Mucosa of descending colon (tissue), 3 donors: ENCODE measurements at regions not wholly inside any gene's neighbourhood (a gene's known extent, or its start where the extent isn't known, plus 50 kb on each side); places are given as distances from the start of the nearest gene placed in this dataset.
"Not testable (repeated sequence)": the region's sequence is repeated elsewhere in the genome, so short reads cannot be mapped to it uniquely, and the experiment has no call there.

Experiments used
- ATAC-seq: fragments of 200-7000 bp; cut with Tn5 transposase; one replicate; pipeline ENCODE4 v1.9.1; 2020; ENCODE audit warnings: mild to moderate bottlenecking, moderate library complexity
- DNase-seq, 3 donors: peaks; one replicate each; pipeline ENCODE4 v3.0.0-alpha.2; 2020
- H3K36me3 ChIP-seq: fragments of 200-600 bp; one replicate; pipeline ENCODE4 v1.8.0; 2021; ENCODE audit warnings: low read depth, mild to moderate bottlenecking
- H3K4me1 ChIP-seq: fragments of 200-600 bp; one replicate; pipeline ENCODE4 v1.8.0; 2021; ENCODE audit warnings: low read depth, mild to moderate bottlenecking
- H3K4me3 ChIP-seq: fragments of 200-600 bp; one replicate; pipeline ENCODE4 v1.8.0; 2021; ENCODE audit warnings: mild to moderate bottlenecking
- H3K9me3 ChIP-seq: fragments of 200-600 bp; one replicate; pipeline ENCODE4 v1.8.0; 2021; ENCODE audit warnings: mild to moderate bottlenecking
- CTCF ChIP-seq: fragments of 200-600 bp; IDR thresholded peaks from one replicate; pipeline ENCODE4 v1.8.0; 2022; ENCODE audit warnings: antibody characterized with exemption, mild to moderate bottlenecking
- intact Hi-C, 2 donors: fragments of 100-400 bp; cut with DNase I in 1 of 2; cut with micrococcal nuclease in 1 of 2; formaldehyde crosslinking; loops; one replicate each; pipeline versions ENCODE4 v1.11.0 to v1.11.1; 2022; cut with DNase I, micrococcal nuclease
- donor health status: DM: no; HTN: no; CAD: no; lungs with moderate emphysema.
- donor health status: DM: no; HTN: no; CAD: no.
- donor health status: DM: no; HTN: yes; CAD: no.

- H3K4me1 ChIP-seq: no peaks in the 10 kb centered on the region
- intact Hi-C loops: no loop called here
- ATAC-seq (no peak), DNase-seq (no peak)
- no peak overlapping the region for H3K4me3 ChIP-seq
- no peak for TF ChIP-seq CTCF
- H3K9me3 ChIP-seq: peaks cover 24% of the 10 kb centered on the region
- no peaks in the 10 kb centered on the region for H3K36me3 ChIP-seq
Measured at GRCh38 chr12:47441490-47441889, 264.3 kb downstream of the RPAP3 start.

GRCh38 chr12:47438175-47438574 lies 267.7 kb downstream of the RPAP3 start:
- DNase-seq (no peak), ATAC-seq (no peak)
- TF ChIP-seq CTCF: no peak
- intact Hi-C loops: no loop called here
- Histone ChIP-seq H3K9me3 (peaks cover 10% of the 10 kb centered on the region), H3K36me3 (no peaks in the 10 kb centered on the region), H3K4me1 (no peaks in the 10 kb centered on the region), H3K4me3 (no peak overlapping the region)

GRCh38 chr12:47437570-47437969 lies 268.3 kb downstream of the RPAP3 start:
- DNase-seq (no peak), ATAC-seq (no peak)
- peaks cover 9% of the 10 kb centered on the region for H3K9me3 ChIP-seq
- intact Hi-C loops: no loop called here
- no peaks in the 10 kb centered on the region for H3K36me3 ChIP-seq
- no peak overlapping the region for H3K4me3 ChIP-seq
- no peak for TF ChIP-seq CTCF
- no peaks in the 10 kb centered on the region for H3K4me1 ChIP-seq

- Histone ChIP-seq H3K36me3 (no peaks in the 10 kb centered on the region), H3K4me3 (no peak overlapping the region), H3K4me1 (no peaks in the 10 kb centered on the region), H3K9me3 (peaks cover 5% of the 10 kb centered on the region)
- no peak for TF ChIP-seq CTCF
- ATAC-seq (no peak), DNase-seq (no peak)
- intact Hi-C loops: no loop called here
Measured at GRCh38 chr12:47433876-47434275, 272.0 kb downstream of the RPAP3 start.

GRCh38 chr12:47426678-47427309 lies 279.0 kb downstream of the RPAP3 start:
- H3K4me3 ChIP-seq, H3K4me1 ChIP-seq, intact Hi-C loops, H3K9me3 ChIP-seq, DNase-seq, ATAC-seq, H3K36me3 ChIP-seq: not testable (repeated sequence)

GRCh38 chr12:47422611-47423010 lies 283.2 kb downstream of the RPAP3 start:
- H3K9me3 ChIP-seq: no peaks in the 10 kb centered on the region
- H3K4me3 ChIP-seq: no peak overlapping the region
- intact Hi-C loops: no loop called here
- no peak for DNase-seq
- no peaks in the 10 kb centered on the region for H3K4me1 ChIP-seq
- ATAC-seq: no peak
- H3K36me3 ChIP-seq: no peaks in the 10 kb centered on the region
- no peak for TF ChIP-seq CTCF
